GM18505 (cell line): ENCODE measurements at regions not wholly inside any gene's neighbourhood (a gene's known extent, or its start where the extent isn't known, plus 50 kb on each side); places are given as distances from the start of the nearest gene placed in this dataset.

Experiments
- ATAC-seq: cut with Tn5 transposase; IDR thresholded peaks from one replicate; pipeline ENCODE4 v1.9.1; 2021; ENCODE audit not compliant: unreplicated experiment
- POLR2A ChIP-seq: IDR thresholded peaks from 4 replicates; pipeline ENCODE4 v1.6.1; 2011; ENCODE audit warnings: borderline replicate concordance; ENCODE audit not compliant: insufficient read depth, insufficient read length; ENCODE audit errors: extremely low read depth

DNA sequence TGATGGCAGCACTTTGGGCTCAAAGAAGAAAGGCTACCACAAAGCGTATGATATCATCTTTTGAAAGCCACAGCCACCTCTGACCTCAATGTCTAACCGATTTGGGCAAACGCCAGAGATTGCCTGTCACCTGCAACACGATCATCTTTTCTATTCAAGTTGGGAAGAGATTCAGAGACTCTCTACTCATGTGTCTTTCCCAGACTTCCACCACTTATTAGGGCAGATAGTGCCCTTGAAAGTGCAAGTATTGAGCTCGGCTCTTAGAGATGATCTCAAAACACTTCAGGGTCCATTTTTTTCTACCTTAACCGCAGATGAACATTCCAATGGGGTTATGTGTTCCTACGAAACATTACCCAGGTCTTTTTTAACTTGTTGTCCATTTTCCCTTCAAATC is 213.7 kb downstream of the DRD1 start:
- TF ChIP-seq POLR2A, result no peak
- ATAC-seq, result no peak

DNA sequence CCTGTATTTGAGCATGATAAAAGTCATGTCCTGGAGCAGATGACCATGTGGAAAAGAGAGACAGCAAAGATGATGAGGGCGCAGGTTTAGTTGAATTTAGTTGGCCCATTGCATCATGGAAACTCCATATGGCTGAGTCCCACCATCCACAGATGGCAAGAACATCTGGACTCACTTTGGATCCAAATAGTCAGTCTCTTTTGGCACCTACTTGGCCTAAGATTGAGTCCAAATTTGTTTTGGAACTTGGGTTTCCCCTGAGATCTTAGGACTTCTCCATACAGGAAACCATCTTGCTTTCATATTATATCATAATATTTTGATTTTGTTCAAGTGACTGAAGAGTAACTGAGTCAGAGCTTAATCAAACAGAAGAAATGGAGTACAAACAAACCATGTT is 217.5 kb downstream of the DRD1 start:
- no peak for TF ChIP-seq POLR2A

DNA sequence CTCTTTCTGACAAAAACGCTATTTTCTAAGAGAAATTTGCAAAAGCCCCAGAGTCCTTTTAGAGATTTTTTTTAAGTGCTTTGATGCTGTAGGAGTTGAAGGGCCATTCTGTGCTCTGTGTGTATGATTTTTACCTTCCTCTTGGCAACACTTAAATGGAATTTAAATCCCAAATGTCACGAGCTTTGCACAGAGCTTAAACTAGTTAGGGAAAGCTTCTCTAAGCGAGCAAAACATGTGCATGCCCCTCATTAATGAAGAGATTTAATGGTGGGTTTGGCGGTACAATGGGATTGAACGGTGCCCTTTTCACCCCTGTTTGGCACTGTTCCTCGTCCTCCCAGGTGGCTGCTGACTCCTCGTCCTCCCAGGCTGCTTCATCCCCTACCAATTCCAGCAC is 220.7 kb downstream of the DRD1 start:
- TF ChIP-seq POLR2A, result no peak
- no peak for ATAC-seq

More for the DNA sequence above, 217.5 kb downstream of the DRD1 start:
- ATAC-seq, result no peak

DNA sequence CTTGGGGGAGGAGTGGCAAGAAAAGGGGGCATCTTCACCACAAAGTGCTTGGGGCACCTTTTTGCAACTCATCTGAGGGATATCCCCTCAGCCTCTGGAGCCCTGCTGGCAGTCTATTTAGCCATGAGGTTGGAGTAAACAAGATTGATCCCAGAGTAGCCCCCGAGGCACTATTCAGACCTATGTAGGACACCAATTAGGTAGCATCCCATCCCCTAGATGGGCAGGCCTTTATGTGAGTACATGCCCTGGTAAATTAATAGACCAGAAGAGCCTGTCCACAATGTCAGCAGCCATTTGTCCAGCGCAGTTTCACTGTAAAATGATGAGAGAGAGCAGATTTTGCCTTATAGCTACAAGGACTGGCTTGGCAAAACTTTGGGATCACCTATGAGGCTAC is 221.4 kb downstream of the DRD1 start:
- ATAC-seq, result no peak
- TF ChIP-seq POLR2A, result no peak

DNA sequence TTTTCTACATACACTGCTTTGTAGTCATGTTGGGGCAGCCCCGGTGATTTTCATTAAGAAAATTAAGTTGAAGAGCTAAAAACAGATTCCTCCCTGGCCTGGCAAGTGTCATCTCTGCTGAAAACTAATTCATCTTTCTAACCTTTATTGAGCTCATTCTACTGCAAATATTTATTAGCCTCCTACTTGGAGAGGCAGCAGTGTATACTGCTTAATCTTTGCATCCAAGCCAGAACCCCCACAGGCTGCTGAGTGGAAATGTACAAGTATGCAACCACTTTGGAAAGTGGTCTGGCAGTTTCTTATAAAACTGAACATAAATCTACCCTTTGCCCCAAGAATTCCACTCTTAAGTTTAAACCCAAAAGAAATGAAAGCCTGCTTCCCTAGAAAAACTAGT is 223.4 kb downstream of the DRD1 start:
- ATAC-seq, result no peak

DNA sequence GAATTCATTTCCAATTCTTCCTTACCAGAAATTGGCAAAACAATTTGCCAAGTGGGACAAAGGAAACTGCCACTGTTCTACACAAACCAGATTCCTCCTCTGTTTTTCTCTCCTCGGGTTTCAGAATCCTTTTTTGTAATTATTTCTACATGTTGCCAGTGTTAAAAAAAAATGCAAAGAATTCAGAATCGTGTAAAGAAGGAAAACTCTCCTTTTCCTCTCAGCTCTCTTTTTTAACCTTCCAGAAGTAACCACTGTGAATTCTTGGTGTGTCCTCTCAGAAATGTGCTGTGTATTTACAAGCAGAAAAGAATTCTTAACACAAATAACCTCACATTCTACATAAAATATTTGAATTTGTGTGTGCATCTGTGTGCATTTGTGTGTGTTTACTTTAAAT is 224.6 kb downstream of the DRD1 start:
- no peak for ATAC-seq
- TF ChIP-seq POLR2A, result no peak

More for the DNA sequence above, 223.4 kb downstream of the DRD1 start:
- no peak for TF ChIP-seq POLR2A

DNA sequence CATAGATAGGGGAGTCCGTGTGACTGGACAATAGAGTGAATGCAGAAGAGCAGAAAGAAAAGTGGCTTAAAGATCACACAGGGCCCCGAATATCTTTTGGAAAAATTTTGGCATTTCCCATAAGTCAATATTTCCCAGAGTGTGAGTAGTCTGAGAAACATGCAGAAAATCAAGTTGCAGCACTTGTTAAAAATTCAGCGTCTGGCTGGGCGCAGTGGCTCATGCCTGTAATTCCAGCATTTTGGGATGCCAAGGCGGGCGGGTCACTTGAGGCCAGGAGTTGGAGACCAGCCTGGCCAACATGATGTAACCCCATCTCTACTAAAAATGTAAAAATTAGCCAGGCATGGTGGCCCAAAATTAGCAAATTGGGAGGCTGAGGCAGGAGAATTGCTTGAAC is 227.0 kb downstream of the DRD1 start:
- ATAC-seq, result no peak

DNA sequence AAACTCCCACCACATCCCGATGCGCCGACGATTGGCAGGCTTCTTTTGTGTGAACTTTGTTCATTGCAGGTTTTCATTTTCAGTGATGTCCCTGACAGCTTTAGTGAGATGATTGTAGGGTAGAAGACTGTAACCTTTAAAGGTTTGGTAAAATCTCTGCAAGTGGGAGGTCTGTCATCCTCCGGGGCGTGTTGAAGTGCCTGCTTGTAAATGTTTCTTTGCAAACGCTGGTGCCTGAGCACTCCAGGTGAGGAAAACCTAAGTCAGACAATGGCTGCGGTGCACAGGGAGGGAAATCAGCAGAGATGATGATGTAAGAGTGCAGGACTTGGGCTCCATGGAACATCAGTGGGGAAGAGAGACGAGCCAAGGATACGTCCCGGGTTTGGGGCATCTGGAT is 228.1 kb downstream of the DRD1 start:
- ATAC-seq, result no peak
- TF ChIP-seq POLR2A, result no peak

More for the DNA sequence above, 227.0 kb downstream of the DRD1 start:
- TF ChIP-seq POLR2A, result no peak

DNA sequence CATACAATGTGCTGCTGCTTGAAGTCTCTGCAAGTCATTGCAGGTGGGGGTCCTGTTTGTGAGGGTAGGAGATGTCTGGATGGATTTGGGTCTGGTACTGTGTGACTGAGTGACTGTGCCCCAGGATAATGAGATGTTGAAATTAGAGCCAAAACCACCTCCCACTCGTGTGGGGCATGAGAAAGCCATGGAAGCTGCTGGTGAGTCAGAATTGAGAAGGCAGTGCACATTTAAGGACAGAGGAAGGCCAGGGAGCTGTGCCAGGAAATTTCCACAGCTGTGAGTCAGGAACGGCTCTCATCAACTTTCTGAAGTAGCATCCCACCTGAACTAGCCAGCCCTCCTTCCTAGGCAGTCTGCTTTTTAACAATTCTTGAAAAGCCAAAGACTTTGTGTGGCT is 229.8 kb downstream of the DRD1 start:
- ATAC-seq, result no peak
- TF ChIP-seq POLR2A, result no peak

DNA sequence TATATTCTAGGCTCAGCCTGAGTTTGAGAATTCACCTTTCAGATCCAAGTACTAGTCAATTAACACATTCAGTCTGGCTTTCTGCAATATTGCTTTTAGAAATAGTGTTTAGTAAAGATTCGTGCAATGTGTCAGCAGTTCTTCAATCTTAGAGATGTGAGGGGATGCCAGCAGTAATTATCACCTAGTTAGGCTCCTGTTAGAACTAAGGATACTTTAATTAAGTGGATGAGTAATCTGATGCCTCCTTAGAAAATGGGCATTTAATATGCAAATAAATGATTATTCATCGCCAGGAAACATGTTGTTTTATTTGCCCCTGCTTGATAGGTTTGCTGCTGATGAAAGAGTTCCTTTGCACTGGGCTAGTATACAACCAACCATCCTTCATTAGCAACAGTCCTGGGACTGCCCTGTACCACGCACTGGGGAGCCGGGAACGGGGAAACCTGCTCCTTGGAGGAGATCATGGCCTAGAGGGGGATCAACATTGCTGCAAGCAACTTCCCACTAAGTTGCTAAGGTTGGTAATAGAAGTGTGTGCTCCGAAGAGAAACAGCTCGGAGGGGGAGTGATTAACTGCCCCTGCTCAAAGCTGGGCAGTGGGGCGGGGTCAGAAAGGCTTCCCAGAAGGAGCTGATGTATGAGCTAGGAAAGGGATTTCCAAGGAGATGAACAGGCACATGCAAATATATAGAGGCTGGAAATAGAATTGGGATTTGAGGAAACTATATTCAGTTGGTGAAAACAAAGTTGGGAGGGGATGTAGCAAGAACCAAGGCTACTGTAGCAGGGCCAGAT is 231.8 kb downstream of the DRD1 start:
- ATAC-seq, result no peak
- no peak for TF ChIP-seq POLR2A

DNA sequence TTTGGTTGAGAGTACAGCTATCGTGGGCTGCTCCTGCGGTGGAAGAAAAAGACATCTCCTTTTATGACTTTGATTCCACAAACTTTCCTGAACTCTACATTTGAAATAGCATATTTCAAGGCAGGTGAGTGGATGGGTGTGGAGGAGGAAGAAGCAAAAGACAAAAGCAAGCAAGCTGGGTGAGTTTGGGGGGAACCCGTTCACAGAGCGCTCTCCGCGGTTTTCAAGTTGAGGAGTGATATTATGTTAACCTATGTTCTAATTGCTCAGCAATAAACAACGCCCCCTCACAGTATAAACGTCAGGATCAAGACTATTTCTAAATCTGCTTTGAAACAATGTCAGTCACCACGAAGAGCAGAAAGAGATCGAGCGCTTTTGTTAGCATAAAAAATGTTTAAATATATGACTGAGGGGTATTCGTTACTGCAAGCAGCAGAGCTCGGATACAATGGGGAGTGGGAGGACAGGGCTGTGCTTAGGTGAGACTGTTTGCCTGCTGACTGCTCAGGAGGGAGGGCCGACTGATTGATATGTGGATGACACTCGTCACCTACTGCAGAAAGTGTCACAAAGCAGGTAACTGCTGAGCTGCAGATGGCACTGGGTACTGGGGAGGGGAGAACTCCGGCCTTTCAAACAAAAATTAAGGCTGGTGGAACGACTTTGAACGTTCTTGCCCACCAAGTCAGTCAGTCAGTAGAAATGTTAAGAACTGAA is 236.5 kb downstream of the DRD1 start:
- no peak for ATAC-seq
- TF ChIP-seq POLR2A, result no peak

DNA sequence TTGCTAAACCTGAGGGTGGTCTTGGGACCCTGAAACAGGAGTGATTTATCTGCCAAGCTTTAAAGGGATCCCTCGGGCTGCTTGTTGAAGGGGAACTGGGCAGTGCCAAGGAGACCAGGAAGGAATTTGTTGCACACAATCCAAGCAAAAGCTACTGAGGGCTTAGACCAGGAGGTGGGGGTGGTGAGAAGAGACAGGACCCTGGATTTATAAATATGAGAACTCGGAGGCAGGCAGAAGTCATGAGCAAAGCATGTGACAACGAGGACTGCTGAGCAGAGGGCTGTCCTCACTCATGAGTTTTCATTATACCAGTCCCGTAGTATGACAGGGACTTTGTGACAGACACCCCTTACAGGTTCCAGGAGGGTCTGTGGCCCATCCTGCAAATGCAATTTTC is 237.3 kb downstream of the DRD1 start:
- ATAC-seq, result no peak
- TF ChIP-seq POLR2A, result no peak

DNA sequence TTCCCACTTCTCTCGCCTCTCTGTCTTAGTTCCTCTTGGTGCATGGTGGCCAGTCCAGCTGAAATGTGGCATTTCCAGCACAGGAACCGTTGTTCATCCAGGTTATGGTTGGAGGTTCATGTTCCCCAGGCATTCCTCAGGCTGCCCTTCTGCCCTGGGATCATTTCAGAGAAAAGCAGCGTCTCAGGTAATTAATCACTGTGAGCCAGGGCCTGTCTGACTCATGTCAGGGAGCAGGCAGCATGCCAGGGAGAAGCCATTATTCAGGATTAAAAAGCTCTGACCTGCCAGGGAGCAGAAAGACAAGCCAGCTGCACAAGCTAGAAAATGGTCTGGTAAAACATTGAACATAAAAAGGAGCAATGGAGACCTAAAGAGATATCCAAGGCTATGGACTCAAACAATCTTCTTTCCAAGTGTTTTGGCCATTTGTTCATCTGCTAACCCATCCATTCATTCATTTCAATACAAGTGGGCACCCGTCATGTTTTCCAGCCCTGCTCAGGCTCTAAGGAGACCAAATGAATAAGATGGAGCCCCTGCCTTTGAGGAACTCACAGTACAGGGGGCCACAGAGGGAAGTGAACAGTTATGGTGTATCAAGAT is 241.4 kb downstream of the DRD1 start:
- no peak for TF ChIP-seq POLR2A
- no peak for ATAC-seq

DNA sequence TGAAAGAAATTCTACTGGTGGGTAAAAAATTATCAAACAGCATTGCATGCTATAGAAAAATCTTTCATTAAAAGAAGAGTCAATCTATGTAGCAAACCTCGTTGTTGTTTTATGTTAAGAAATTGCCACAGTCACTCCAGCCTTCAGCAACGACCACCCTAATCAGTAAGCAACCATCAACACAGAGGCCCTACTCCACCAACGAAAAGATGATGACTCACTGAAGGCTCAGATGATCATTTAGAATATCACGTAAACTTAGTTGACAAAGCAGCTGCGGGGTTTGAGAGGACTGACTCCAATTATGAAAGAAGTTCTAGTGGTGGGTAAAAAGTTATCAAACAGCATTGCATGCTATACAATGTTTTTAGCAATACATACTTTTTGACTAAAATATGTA is 242.6 kb downstream of the DRD1 start:
- ATAC-seq, result no peak
- no peak for TF ChIP-seq POLR2A
